T-helper 1 cell (primary cell): ENCODE measurements at regions not wholly inside any gene's neighbourhood (a gene's known extent, or its start where the extent isn't known, plus 50 kb on each side); places are given as distances from the start of the nearest gene placed in this dataset.
"Not testable (repeated sequence)": the region's sequence is repeated elsewhere in the genome, so short reads cannot be mapped to it uniquely, and the experiment has no call there.

Experiments used
- DNase-seq, 5 donors: peaks; one replicate each; pipeline ENCODE4 v3.0.0-alpha.2; 2012 to 2020

- no peak for DNase-seq
Observed at GRCh38 chr6:170007468-170008293, 256.3 kb downstream of the ERMARD start.

- no peak for DNase-seq
Observed at GRCh38 chr6:170006900-170007467, 255.6 kb downstream of the ERMARD start.

DNA sequence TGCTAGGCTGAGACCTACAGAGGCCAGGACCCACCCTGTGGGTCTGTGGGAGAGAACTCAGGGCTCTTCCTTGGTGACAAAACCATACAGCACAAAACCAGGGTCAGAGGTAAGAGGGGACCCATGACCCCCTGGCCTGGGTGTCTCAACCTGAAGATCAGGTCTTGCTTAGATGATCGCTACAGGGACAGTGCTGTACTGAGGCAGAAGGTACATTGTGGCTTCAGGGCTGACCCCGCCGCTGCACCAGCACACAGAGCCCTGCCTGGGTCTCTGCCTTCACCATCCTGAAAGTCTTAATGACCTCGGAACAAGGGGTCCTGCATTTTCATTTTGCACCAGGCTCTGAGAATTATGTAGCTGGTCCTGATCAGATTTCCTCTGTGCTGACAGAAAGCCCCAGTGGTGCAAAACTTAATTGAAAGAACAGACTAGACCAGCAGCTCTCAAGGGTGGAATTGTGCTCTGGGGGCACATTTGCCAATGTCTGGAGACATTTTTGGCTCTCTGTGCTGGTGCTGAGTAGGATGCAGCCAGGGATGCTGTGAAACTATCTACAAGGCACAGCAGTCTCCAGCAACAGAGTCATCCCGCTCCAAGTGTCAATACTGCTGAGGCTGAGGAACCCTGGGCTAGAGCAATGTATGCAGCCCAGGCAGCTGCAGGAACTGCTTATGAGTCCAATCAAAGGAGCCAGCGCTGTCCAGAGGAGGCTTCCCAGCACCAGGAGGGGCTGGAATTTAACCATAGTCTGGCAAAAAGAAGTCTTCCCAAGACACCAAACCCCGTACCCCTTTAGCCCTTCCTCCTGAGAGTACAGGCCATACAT, 254.9 kb downstream of the ERMARD start:
- no peak for DNase-seq

GRCh38 chr6:170005665-170006064, 254.2 kb downstream of the ERMARD start:
- no peak for DNase-seq

DNA sequence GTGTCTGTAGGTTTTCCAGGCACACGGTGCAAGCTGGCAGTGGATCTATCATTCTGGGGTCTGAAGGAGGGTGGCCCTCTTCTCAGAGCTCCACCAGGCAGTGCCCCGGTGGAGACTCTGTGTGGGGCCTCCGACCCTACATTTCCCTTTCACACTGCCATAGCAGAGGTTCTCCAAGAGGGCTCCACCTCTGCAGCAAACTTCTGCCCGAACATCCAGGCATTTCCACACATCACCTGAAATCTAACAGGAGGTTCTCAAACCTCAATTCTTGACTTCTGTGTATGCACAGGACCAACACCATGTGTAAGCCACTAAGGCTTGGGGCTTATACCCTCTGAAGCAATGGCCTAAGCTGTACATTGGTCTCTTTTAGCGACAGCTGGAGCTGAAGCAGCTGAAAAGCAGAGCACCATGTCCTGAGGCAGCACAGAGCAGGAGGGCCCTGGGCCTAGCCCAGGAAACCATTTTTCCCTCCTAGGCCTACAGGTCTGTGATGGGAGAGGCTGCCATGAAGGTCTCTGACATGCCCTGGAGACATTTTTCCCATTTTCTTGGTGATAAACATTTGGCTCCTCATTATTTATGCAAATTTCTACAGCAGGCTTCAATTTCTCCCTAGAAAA, 253.3 kb downstream of the ERMARD start:
- no peak for DNase-seq

- DNase-seq = no peak
Observed at GRCh38 chr6:170003451-170004160, 252.2 kb downstream of the ERMARD start.

GRCh38 chr6:170003027-170003426, 251.6 kb downstream of the ERMARD start:
- DNase-seq = no peak

DNA sequence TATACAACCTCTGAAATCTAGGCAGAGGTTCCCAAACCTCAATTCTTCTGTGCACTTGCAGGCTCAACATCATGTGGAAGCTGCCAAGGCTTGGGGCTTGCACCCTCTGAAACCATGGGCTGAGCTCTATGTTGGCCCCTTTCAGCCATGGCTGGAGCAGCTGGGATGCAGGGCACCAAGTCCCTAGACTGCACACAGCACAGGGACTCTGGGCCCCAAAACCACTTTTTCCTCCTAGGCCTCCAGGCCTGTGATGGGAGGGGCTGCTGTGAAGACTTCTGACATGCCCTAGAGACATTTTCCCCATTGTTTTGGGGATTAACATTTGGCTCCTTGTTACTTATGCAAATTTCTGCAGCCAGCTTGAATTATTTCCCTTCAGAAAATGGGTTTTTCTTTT, 250.4 kb downstream of the ERMARD start:
- DNase-seq = not testable (repeated sequence)

DNA sequence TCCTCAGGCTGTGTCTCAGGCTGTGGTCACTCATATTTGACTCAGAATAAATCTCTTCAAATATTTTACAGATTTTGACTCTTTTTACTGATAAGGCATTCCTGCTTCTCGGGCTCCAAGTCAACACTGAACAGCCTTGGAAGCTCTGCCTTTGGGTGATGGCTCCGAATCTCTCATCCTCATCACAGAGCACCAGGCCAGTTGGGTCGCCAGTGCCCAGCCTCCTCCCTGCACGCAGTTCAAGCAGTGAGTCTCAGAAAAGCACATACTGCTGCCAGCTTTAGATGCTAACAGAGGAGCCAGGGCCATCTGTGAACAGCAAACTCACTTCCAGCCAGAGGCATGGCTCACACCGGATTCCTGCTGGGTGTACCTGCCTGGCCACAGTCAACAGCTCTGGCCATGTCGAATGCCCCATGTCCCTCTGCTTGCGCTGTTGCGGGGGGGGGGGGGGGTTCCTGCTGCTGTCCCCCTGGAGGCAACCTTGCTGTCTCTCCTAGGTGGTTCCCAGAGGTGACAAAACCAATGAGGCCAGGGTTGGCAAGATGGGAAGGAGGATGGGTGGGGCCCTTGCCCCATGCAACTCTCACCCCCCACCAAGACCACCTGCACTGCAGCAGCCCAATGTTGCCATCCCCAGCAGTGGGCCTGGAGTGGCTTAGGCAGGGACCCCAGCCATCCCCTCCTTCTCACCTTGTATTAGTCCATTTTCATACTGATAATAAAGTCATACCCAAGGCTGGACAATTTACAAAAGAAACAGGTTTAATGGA, 248.8 kb downstream of the ERMARD start:
- DNase-seq = no peak

DNA sequence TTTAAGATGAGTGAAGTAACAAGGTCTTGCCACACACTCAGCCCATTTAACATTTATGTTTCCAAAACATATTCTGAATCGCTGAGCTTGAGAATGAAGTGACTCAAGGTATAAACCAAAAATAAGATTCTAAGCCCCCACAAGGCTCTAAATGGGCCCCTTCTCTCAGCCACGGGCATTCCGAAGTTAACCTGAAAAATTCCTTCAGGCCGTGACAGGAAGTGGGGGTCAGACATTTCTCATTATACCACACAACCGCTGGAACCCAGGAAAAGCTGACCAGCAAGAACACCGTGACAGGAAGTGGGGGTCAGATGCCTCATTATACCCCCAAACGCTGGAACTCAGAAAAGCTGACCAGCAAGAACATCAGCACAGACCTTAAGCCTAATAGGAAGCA, 247.9 kb downstream of the ERMARD start:
- no peak for DNase-seq

- DNase-seq = no peak
Observed at GRCh38 chr6:169998457-169998856, 247.0 kb downstream of the ERMARD start.

- DNase-seq = no peak
Observed at GRCh38 chr6:169997930-169998218, 246.5 kb downstream of the ERMARD start.

DNA sequence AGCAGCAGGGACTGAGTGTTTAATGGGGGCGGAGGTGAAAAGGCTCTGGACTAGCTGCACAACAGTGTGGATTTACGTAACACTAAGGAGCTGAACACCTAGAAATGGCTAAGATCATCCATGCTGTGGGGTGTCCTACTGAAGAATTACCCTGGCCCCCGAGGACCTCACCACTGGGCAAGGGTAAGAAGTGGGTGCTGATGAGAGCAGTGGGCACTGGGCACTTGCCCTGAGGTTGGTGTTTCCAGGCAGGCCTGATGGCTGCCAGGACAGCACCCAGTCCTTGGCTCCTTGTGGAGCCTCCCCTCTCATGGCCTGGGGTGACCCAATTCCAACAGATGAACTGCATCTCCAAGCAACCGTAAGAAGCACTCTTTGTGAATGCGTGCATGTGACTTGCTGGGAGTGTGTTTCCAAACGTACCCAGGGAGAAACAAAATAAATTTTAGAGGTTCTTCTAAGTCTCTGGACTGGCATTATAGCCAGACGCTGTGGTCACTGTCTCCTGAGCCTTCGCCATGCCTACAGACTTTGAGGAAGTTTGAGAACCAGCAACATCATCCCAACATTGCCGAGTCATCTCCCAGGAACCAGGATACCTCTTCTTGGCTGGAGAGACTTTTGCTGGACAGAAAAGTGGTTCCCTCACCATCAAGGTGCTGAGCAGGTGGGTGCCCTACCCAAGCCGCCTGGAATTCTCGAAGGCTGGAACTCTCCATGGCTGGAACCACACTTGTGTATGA, 245.9 kb downstream of the ERMARD start:
- DNase-seq = no peak

GRCh38 chr6:169996378-169997051, 245.1 kb downstream of the ERMARD start:
- no peak for DNase-seq

- no peak for DNase-seq
Observed at GRCh38 chr6:169994739-169995138, 243.3 kb downstream of the ERMARD start.

DNA sequence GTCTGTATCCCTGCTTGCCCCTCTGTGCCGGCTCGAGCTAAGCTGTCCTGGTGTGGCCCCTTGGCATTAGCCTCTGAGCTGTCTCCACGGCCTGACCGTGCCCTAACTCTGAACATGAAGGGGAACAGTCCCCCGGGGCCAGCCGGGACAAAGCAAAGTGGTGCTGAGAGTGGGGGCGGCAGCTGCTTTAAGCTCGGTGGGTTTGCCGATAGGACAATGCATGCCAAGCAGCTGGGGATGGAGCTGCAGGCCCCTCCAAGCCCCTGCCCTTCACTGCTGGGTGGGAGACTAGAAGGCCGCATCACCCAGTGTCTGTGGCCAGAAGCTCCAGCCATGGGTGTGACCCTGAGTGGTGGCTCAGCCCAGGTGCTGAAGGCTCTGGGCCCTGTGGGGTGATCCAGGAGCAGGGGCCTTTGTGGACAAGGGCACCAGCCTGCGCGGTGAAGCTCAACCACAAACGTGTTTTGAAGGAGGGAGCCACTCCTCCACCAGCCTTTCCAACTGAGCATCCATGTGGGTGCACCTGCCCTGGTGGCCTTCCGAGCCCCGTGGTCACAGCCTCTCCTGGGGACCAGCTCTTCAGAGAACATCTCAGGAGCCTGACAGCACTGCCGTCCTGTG, 242.5 kb downstream of the ERMARD start:
- DNase-seq = no peak

DNA sequence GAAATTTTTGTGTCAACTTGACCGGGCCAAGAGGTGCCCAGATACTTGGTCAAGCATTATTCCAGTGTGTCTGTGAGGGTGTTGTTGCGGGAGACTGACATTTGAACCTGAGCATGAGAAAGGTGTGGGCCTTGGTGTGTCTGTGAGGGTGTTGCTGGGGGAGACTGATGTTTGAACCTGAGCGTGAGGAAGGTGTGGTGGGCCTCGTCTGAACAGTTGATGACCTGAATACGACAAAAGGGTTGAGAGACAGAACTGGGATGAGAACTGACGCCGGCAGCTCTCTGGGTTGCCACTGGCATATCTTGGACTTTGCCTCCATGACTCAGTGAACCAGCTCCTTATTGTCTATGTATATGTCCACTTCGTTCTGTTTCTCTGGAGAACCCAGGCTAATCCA, 240.5 kb downstream of the ERMARD start:
- no peak for DNase-seq

DNA sequence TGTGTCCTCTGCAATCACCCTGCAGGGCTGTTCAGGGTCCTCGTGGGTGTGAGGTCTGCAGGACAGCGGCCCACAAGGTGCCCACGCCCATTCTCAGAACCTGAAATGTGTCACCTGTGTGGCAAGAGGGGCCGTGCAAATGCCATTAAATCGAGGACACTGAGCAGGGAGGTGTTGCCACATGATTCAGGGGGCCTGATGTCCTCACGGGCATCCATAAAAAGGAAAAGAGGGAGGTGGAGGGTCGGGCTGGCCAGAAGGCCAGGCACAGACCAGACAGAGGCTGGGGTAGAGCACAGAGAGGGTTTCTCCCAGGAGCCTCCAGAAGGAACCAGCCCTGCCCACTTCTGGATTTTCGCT, 239.6 kb downstream of the ERMARD start:
- DNase-seq = no peak

GRCh38 chr6:169990095-169991030, 238.9 kb downstream of the ERMARD start:
- DNase-seq = peak in 2 of 5 donors; percentile 11 to 59
